RWPE1 (cell line): ENCODE measurements at regions not wholly inside any gene's neighbourhood (a gene's known extent, or its start where the extent isn't known, plus 50 kb on each side); places are given as distances from the start of the nearest gene placed in this dataset.

Experiments used
- CTCF ChIA-PET: fragments of 350-600 bp; sonication (Branson Sonifier 250); formaldehyde crosslinking; extraction: SDS; loops from one replicate; lab custom pipeline; 2021; lab: Yijun Ruan, JAX
- POLR2A ChIA-PET: fragments of 400-600 bp; formaldehyde crosslinking; extraction: SDS; loops from one replicate; lab custom pipeline; 2020; ENCODE audit warnings: antibody characterized with exemption; ENCODE audit not compliant: low non-redundant PET; lab: Yijun Ruan, JAX
- DNase-seq: peaks from one replicate; pipeline ENCODE4 v3.0.0; 2012; ENCODE audit warnings: low spot score
- H3K27ac ChIP-seq: fragments of 450-650 bp; 2 replicates; pipeline ENCODE4 v1.5.1; 2017
- CTCF ChIP-seq: fragments of 450-650 bp; conservative IDR thresholded peaks from 2 replicates; pipeline ENCODE4 v1.5.1; 2017; ENCODE audit warnings: low read depth, mild to moderate bottlenecking

DNA sequence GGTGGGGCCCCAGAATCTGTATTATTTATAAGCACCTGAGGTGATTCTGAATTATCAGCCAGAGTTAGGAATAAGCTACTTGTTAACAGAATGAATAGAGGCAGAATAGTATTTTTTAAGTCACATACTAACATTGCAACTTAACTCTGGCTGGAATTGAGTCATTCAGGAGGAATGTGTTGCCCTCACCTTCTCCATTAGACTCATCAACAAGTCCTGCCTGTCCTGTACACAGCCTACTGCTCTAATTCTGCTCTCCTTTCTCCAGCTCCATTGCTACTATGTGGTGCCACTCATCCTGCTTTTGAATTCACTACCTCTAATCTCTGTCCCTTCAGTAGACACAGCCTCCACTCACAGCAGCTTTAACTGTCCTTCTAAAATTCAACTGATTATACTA, 669.4 kb downstream of the DHX35 start:
- POLR2A ChIA-PET: no interaction called here
- CTCF ChIA-PET: no interaction called here
- H3K27ac ChIP-seq: no peak overlapping the region
- peak; percentile 44 for DNase-seq
- TF ChIP-seq CTCF: no peak

DNA sequence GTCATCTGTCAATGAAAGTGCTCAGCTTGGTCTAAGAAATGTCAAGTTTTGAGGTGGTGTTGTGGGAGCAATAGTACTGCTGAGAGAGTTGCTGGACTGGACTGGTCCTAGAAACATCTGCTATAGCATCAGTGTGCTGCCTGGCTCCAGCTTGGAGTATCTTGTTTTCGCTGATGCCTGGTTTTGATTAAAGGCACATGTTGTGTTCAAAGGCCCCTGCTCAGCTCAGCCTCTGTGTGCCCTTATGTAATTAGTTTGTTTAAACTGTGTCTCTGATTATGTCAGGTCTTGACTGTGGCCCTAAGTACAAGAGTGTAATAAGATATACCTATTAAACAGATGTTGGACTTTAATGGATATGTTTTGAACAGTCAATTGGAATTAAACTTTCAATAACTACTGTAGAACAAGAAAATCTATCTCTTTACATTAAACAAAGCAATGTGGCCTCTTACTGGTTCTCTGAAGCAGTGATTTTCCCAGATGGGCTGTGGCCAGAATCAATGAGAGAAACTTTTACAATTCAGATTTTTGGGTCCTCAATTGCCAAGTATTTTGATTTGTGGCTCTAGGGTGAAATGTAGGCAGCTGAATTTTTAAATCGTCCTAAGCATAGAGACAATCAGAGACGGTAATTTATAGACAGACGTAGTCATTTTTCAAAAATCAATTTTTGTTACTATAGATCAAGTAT, 668.2 kb downstream of the DHX35 start:
- POLR2A ChIA-PET: no interaction called here
- H3K27ac ChIP-seq: no peak overlapping the region
- TF ChIP-seq CTCF: no peak
- DNase-seq: no peak
- CTCF ChIA-PET: no interaction called here

GRCh38 chr20:39627765-39628164, 665.6 kb downstream of the DHX35 start:
- ChIA-PET POLR2A (no interaction called here), CTCF (interaction anchor here (0.8 kb wide), 1 partner anchor 25 kb away, joined by 4 read pairs; no protein-coding TSS in a partner anchor)
- H3K27ac ChIP-seq: no peak overlapping the region
- TF ChIP-seq CTCF: no peak
- no peak for DNase-seq

- no peak for DNase-seq
- CTCF ChIA-PET: interaction anchor here (0.5 kb wide), 1 partner anchor 167 kb away, joined by 3 read pairs; no protein-coding TSS in a partner anchor
Measured at GRCh38 chr20:39624316-39624715, 662.2 kb downstream of the DHX35 start.

DNA sequence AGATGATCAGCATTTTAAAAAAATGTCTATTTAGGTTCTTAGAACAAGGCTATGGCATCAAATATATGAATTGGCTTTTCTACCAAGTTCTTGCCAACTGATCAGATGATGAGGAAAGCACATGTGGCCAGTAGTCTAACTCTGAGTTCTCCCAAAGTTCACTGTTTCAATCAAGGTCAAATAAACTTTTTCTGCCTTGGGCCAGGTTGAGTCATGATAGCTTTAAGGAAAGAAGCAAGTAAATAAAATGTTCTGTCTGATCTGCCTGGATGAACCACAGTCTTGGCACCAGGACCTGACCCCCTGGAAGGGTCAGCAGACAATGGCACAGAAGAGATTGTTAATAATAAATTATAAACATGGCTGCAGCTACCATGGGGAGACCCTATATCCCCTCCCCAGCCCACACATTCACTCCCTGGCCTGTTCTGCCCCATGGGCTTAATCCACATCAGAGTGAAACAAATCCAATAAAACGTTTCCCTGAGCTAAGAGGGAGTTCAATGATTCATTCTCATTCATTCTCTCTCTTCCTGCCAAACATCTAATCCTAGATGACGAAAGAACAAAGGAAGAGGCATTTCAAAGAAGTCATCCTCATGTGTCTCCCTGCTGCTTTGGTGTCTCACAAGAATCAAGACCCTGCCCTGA, 661.6 kb downstream of the DHX35 start:
- CTCF ChIA-PET: interaction anchor here (0.5 kb wide), 1 partner anchor 168 kb away, joined by 3 read pairs; no protein-coding TSS in a partner anchor
- peak; percentile 20 for DNase-seq
- no peak overlapping the region for H3K27ac ChIP-seq
- POLR2A ChIA-PET: no interaction called here
- TF ChIP-seq CTCF: no peak

More at GRCh38 chr20:39624316-39624715, 662.2 kb downstream of the DHX35 start:
- POLR2A ChIA-PET: no interaction called here
- TF ChIP-seq CTCF: no peak
- H3K27ac ChIP-seq: no peak overlapping the region

- no peak for TF ChIP-seq CTCF
- POLR2A ChIA-PET: no interaction called here
- no peak overlapping the region for H3K27ac ChIP-seq
- DNase-seq: no peak
- CTCF ChIA-PET: no interaction called here
Measured at GRCh38 chr20:39619271-39619785, 657.2 kb downstream of the DHX35 start.
